Stimulated activated CD8-positive, alpha-beta memory T cell treated with anti-CD3 and anti-CD28 coated beads, Interleukin-7, amount 100 ng/mL, for 1 hour (primary cell): ENCODE measurements at regions not wholly inside any gene's neighbourhood (a gene's known extent, or its start where the extent isn't known, plus 50 kb on each side); places are given as distances from the start of the nearest gene placed in this dataset.

ENCODE experiments used
- DNase-seq, 2 donors: peaks; one replicate each; pipeline ENCODE4 v3.0.0-alpha.2; 2020; ENCODE audit warnings: low read depth in 2 of 2

- no peak for DNase-seq
These were observed 1089.2 kb upstream of the PCDH9 start for GRCh38 chr13:68319384-68319783.

GRCh38 chr13:68304286-68304893, 1074.3 kb upstream of the PCDH9 start:
- DNase-seq, result no peak

GRCh38 chr13:68293631-68294030, 1063.5 kb upstream of the PCDH9 start:
- no peak for DNase-seq

GRCh38 chr13:68292601-68293000, 1062.5 kb upstream of the PCDH9 start:
- DNase-seq, result no peak

- DNase-seq, result no peak
These were observed 1061.5 kb upstream of the PCDH9 start for GRCh38 chr13:68291595-68291994.

GRCh38 chr13:68275758-68276157, 1045.6 kb upstream of the PCDH9 start:
- DNase-seq, result no peak

GRCh38 chr13:68272652-68273051, 1042.5 kb upstream of the PCDH9 start:
- DNase-seq, result no peak

GRCh38 chr13:68264692-68265091, 1034.6 kb upstream of the PCDH9 start:
- no peak for DNase-seq

- DNase-seq, result no peak
These were observed 1031.0 kb upstream of the PCDH9 start for GRCh38 chr13:68261105-68261504.

- no peak for DNase-seq
These were observed 1027.1 kb upstream of the PCDH9 start for GRCh38 chr13:68257111-68257842.

- DNase-seq, result no peak
These were observed 1024.0 kb upstream of the PCDH9 start for GRCh38 chr13:68254151-68254550.

- no peak for DNase-seq
These were observed 1004.1 kb upstream of the PCDH9 start for GRCh38 chr13:68234274-68234673.

GRCh38 chr13:68232351-68233130, 1002.4 kb upstream of the PCDH9 start:
- no peak for DNase-seq

- DNase-seq, result no peak
These were observed 984.7 kb upstream of the PCDH9 start for GRCh38 chr13:68214691-68215415.

GRCh38 chr13:68199271-68199670, 969.1 kb upstream of the PCDH9 start:
- DNase-seq, result no peak

GRCh38 chr13:68190818-68191217, 960.7 kb upstream of the PCDH9 start:
- no peak for DNase-seq

- no peak for DNase-seq
These were observed 955.5 kb upstream of the PCDH9 start for GRCh38 chr13:68185444-68186141.

GRCh38 chr13:68176475-68176874, 946.3 kb upstream of the PCDH9 start:
- DNase-seq, result no peak

GRCh38 chr13:68174893-68175292, 944.8 kb upstream of the PCDH9 start:
- DNase-seq, result no peak

GRCh38 chr13:68173111-68173510, 943.0 kb upstream of the PCDH9 start:
- no peak for DNase-seq

- no peak for DNase-seq
These were observed 940.8 kb upstream of the PCDH9 start for GRCh38 chr13:68170961-68171360.

GRCh38 chr13:68168448-68168847, 938.3 kb upstream of the PCDH9 start:
- DNase-seq, result no peak
